ENCODE measurements at regions not wholly inside any gene's neighbourhood (a gene's known extent, or its start where the extent isn't known, plus 50 kb on each side); places are given as distances from the start of the nearest gene placed in this dataset.

- no peak overlapping the region for H2AFZ ChIP-seq (ENCODE audit: low read length)
- H3K27ac ChIP-seq (ENCODE audit: low read length) = no peak overlapping the region
- H3K4me1 ChIP-seq (ENCODE audit: low read length) = no peaks in the 10 kb centered on the region
- H3K9me2 ChIP-seq (replicated peaks; ENCODE audit: insufficient read depth, low read length) = no peaks in the 10 kb centered on the region
- no peaks in the 10 kb centered on the region for H3K36me3 ChIP-seq (replicated peaks; ENCODE audit: insufficient read depth, low read length)
- H3K9ac ChIP-seq (ENCODE audit: low read length) = no peak overlapping the region
- no peak for TF ChIP-seq EZH2phosphoT487 (IDR thresholded peaks at IDR 0.05; ENCODE audit: low read length)
- no peak for TF ChIP-seq CTCF (IDR thresholded peaks at IDR 0.05; ENCODE audit: low read length)
- TF ChIP-seq EZH2 (optimal IDR thresholded peaks at IDR 0.05; ENCODE audit: low read depth, low read length) = no peak
- H3K9me3 ChIP-seq (replicated peaks; ENCODE audit: insufficient read depth, low read length) = no peaks in the 10 kb centered on the region
- no peaks in the 10 kb centered on the region for H3F3A ChIP-seq (ENCODE audit: insufficient read depth, low read length)
- no peak overlapping the region for H3K4me2 ChIP-seq (ENCODE audit: low read depth, low read length)
- H3K79me2 ChIP-seq (ENCODE audit: low read length) = no peaks in the 10 kb centered on the region
- no peaks in the 10 kb centered on the region for H4K20me1 ChIP-seq (ENCODE audit: insufficient read depth, low read length)
- H3K4me3 ChIP-seq (ENCODE audit: low read length) = no peak overlapping the region
- no peaks in the 10 kb centered on the region for H3K27me3 ChIP-seq (replicated peaks; ENCODE audit: insufficient read depth, low read length)
- no peak for DNase-seq
Observed at GRCh38 chr14:87630846-87631245, 362.1 kb downstream of the GALC start.

DNA sequence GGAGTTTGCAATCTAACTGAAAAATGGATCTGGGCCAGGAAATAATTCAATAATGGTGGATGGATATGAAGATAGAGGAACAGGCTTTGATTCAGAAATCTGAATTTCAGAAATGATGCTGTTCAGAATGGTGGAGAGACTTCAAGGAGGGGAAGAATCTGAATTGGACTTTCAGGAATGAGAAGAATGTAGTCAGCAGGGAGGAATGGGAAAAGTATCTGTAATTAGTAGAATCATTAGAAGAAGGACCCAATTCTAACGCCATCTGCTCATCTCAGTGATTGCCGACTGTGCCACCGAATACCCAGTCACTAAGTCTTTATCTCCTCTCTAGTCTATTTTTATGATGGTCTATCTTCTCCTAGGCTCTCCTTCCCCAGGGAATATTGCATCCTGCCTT, 363.2 kb downstream of the GALC start:
- Histone ChIP-seq H3K27ac (ENCODE audit: low read length) (no peak overlapping the region), H3K27me3 (replicated peaks; ENCODE audit: insufficient read depth, low read length) (no peaks in the 10 kb centered on the region), H3K4me3 (ENCODE audit: low read length) (no peak overlapping the region), H3K79me2 (ENCODE audit: low read length) (no peaks in the 10 kb centered on the region), H3F3A (ENCODE audit: insufficient read depth, low read length) (no peaks in the 10 kb centered on the region), H3K9ac (ENCODE audit: low read length) (no peak overlapping the region), H3K4me1 (ENCODE audit: low read length) (no peaks in the 10 kb centered on the region), H4K20me1 (ENCODE audit: insufficient read depth, low read length) (no peaks in the 10 kb centered on the region), H3K9me3 (replicated peaks; ENCODE audit: insufficient read depth, low read length) (no peaks in the 10 kb centered on the region), H3K4me2 (ENCODE audit: low read depth, low read length) (no peak overlapping the region), H2AFZ (ENCODE audit: low read length) (no peak overlapping the region), H3K36me3 (replicated peaks; ENCODE audit: insufficient read depth, low read length) (no peaks in the 10 kb centered on the region), H3K9me2 (replicated peaks; ENCODE audit: insufficient read depth, low read length) (no peaks in the 10 kb centered on the region)
- DNase-seq = no peak
- TF ChIP-seq EZH2 (optimal IDR thresholded peaks at IDR 0.05; ENCODE audit: low read depth, low read length) = no peak
- no peak for TF ChIP-seq EZH2phosphoT487 (IDR thresholded peaks at IDR 0.05; ENCODE audit: low read length)
- no peak for TF ChIP-seq CTCF (IDR thresholded peaks at IDR 0.05; ENCODE audit: low read length)

DNA sequence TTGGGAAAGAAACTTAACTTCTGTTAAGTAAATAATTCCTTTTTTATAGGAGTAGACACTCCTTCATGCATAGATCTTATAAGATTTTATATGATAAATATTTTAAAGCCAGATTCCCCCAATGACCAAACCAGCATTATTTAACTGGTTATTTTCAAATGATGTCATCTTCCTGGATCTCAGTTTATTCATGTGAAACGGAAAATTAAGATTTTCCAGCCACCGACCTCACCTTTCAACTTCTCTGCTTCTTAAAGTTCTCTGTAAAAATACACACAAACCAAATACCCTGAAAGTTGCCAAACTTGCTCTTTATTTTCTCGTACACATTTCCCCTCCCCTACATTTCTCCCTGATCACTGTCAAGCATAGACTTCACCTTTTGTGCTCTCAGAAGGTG, 364.2 kb downstream of the GALC start:
- H3K4me2 ChIP-seq (ENCODE audit: low read depth, low read length) = no peak overlapping the region
- H2AFZ ChIP-seq (ENCODE audit: low read length) = no peak overlapping the region
- no peaks in the 10 kb centered on the region for H3K79me2 ChIP-seq (ENCODE audit: low read length)
- no peaks in the 10 kb centered on the region for H3K36me3 ChIP-seq (replicated peaks; ENCODE audit: insufficient read depth, low read length)
- H3K4me1 ChIP-seq (ENCODE audit: low read length) = no peaks in the 10 kb centered on the region
- no peaks in the 10 kb centered on the region for H3F3A ChIP-seq (ENCODE audit: insufficient read depth, low read length)
- H3K9ac ChIP-seq (ENCODE audit: low read length) = no peak overlapping the region
- TF ChIP-seq CTCF (IDR thresholded peaks at IDR 0.05; ENCODE audit: low read length) (no peak), EZH2 (optimal IDR thresholded peaks at IDR 0.05; ENCODE audit: low read depth, low read length) (no peak), EZH2phosphoT487 (IDR thresholded peaks at IDR 0.05; ENCODE audit: low read length) (no peak)
- H3K4me3 ChIP-seq (ENCODE audit: low read length) = no peak overlapping the region
- no peaks in the 10 kb centered on the region for H3K9me3 ChIP-seq (replicated peaks; ENCODE audit: insufficient read depth, low read length)
- H3K27ac ChIP-seq (ENCODE audit: low read length) = no peak overlapping the region
- no peaks in the 10 kb centered on the region for H3K27me3 ChIP-seq (replicated peaks; ENCODE audit: insufficient read depth, low read length)
- no peaks in the 10 kb centered on the region for H4K20me1 ChIP-seq (ENCODE audit: insufficient read depth, low read length)
- DNase-seq = no peak
- H3K9me2 ChIP-seq (replicated peaks; ENCODE audit: insufficient read depth, low read length) = no peaks in the 10 kb centered on the region
